Transverse colon (tissue), 4 donors: ENCODE measurements at regions not wholly inside any gene's neighbourhood (a gene's known extent, or its start where the extent isn't known, plus 50 kb on each side); places are given as distances from the start of the nearest gene placed in this dataset.

Experiments used
- DNase-seq: peaks from one replicate; pipeline ENCODE4 v3.0.0-alpha.2; 2019
- H3K27ac ChIP-seq, 4 donors: fragments of 200-600 bp; sonication (generic); 2 replicates each; pipeline ENCODE4 v1.5.1; 2016 to 2018; ENCODE audit warnings: inconsistent platforms in 4 of 4
- H3K27me3 ChIP-seq: fragments of 200-600 bp; sonication (generic); 2 replicates; pipeline ENCODE4 v1.5.1; 2017; ENCODE audit warnings: inconsistent platforms
- H3K36me3 ChIP-seq, 4 donors: fragments of 200-600 bp; sonication (generic); 2 replicates each; pipeline ENCODE4 v1.5.1; 2017 to 2019; ENCODE audit warnings: inconsistent platforms in 4 of 4
- H3K4me1 ChIP-seq, 4 donors: fragments of 200-600 bp; sonication (generic); 2 replicates each; pipeline ENCODE4 v1.5.1; 2017 to 2020; ENCODE audit warnings: inconsistent platforms in 4 of 4
- H3K4me3 ChIP-seq, 4 donors: fragments of 200-600 bp; sonication (generic); 1 replicate in 1 of 4; 2 replicates in 3 of 4; pipeline versions ENCODE4 v1.5.1 to v1.6.1; 2017 to 2019; ENCODE audit warnings: inconsistent platforms in 4 of 4
- H3K9me3 ChIP-seq, 2 donors: fragments of 200-600 bp; sonication (generic); 2 replicates each; pipeline ENCODE4 v1.5.1; 2017 to 2019; ENCODE audit warnings: inconsistent platforms in 2 of 2
- EP300 ChIP-seq: sonication (generic); formaldehyde crosslinking; IDR thresholded peaks from one replicate; pipeline ENCODE4 v1.6.1; 2017; ENCODE audit warnings: antibody characterized with exemption, low read depth
- POLR2A ChIP-seq: fragments of 450-650 bp; IDR thresholded peaks from one replicate; pipeline ENCODE4 v1.6.1; 2016; ENCODE audit warnings: antibody characterized with exemption, mild to moderate bottlenecking, moderate library complexity
- POLR2AphosphoS5 ChIP-seq, 3 donors: sonication (generic); formaldehyde crosslinking; IDR thresholded peaks; one replicate each; pipeline ENCODE4 v1.6.1; 2016; ENCODE audit warnings: antibody characterized with exemption in 3 of 3
- WGBS, 2 donors: methylation state at CpG; one replicate each; pipeline ENCODE4 v1.1.5; 2018; ENCODE audit warnings: low coverage in 1 of 2; 5-methylcytosine and 5-hydroxymethylcytosine counted together
- in situ Hi-C, 4 donors: fragments of 200-750 bp; cut with MboI; loops; one replicate each; pipeline versions ENCODE4 v1.15.0 to v1.15.1; 2017; ENCODE audit warnings: low sequenced_read_pairs in 3 of 4, low pct_ligation_motif_present in 1 of 4, low pct_unique_long_range_greater_than_20kb in 1 of 4
- intact Hi-C: fragments of 100-400 bp; cut with DNase I; formaldehyde crosslinking; loops from one replicate; pipeline ENCODE4 v1.15.1; 2023; ENCODE audit warnings: low total_unique reads
- TF ChIP-seq, protein P1 (sequence below), 5 experiments: fragments of 200-600 bp in 3 of 5; fragments of 450-650 bp in 2 of 5; sonication (generic) in 3 of 5; IDR thresholded peaks; 1 replicate in 2 of 5; 2 replicates in 3 of 5; pipeline ENCODE4 v1.5.1; 2016 to 2017; ENCODE audit warnings: antibody characterized with exemption in 5 of 5, inconsistent platforms in 3 of 5, mild to moderate bottlenecking in 2 of 5, moderate library complexity in 1 of 5

DNA sequence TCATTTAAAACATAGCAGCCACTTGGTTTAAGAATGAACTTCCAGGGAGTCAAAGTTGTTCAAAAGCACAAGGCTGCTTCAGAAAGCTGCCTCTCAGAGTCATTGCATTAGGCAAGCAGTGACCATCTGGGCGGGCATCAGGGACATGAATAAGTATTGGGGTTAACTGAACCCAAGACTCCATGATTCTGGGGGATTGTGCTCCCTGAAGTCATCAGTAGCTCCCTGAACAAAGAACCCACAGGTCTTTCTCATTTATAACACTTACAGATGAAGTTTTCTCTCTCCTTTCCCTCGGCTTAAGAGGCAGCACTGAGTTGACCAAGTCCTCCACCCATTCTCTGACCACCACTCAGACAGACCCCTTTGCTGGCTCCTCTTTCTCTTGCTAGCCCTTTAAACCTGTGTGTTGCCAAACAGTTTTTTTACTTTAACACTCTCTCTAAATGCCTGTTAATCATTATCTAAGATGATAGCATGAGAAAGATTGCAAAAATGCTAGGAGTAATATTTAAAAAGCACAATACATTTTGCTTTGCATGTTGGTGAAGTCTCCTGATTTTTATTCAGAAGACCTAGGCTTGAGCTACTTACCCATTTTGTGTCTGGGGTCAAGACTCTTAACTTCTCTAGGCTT is 77.0 kb upstream of the ARHGAP29 start:
- peaks cover 0 to 10% (median 2%) of the 10 kb centered on the region in 4 donors for H3K4me1 ChIP-seq
- DNase-seq: no peak
- TF ChIP-seq EP300 (no peak), POLR2AphosphoS5 (IDR thresholded peaks at IDR 0.05) (no peak), POLR2A (no peak)
- TF ChIP-seq, protein P1, sequence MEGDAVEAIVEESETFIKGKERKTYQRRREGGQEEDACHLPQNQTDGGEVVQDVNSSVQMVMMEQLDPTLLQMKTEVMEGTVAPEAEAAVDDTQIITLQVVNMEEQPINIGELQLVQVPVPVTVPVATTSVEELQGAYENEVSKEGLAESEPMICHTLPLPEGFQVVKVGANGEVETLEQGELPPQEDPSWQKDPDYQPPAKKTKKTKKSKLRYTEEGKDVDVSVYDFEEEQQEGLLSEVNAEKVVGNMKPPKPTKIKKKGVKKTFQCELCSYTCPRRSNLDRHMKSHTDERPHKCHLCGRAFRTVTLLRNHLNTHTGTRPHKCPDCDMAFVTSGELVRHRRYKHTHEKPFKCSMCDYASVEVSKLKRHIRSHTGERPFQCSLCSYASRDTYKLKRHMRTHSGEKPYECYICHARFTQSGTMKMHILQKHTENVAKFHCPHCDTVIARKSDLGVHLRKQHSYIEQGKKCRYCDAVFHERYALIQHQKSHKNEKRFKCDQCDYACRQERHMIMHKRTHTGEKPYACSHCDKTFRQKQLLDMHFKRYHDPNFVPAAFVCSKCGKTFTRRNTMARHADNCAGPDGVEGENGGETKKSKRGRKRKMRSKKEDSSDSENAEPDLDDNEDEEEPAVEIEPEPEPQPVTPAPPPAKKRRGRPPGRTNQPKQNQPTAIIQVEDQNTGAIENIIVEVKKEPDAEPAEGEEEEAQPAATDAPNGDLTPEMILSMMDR (IDR thresholded peaks at IDR 0.05): no peak
- H3K4me3 ChIP-seq: no peak overlapping the region
- intact Hi-C loops: no loop called here
- no peaks in the 10 kb centered on the region for H3K27me3 ChIP-seq
- H3K36me3 ChIP-seq: no peaks in the 10 kb centered on the region
- 42 to 50% methylated on average over 1 to 2 of the region's 2 CpGs for WGBS, 2 donors
- H3K27ac ChIP-seq: no peak overlapping the region
- H3K9me3 ChIP-seq: no peaks in the 10 kb centered on the region
- in situ Hi-C loops: no loop called here

DNA sequence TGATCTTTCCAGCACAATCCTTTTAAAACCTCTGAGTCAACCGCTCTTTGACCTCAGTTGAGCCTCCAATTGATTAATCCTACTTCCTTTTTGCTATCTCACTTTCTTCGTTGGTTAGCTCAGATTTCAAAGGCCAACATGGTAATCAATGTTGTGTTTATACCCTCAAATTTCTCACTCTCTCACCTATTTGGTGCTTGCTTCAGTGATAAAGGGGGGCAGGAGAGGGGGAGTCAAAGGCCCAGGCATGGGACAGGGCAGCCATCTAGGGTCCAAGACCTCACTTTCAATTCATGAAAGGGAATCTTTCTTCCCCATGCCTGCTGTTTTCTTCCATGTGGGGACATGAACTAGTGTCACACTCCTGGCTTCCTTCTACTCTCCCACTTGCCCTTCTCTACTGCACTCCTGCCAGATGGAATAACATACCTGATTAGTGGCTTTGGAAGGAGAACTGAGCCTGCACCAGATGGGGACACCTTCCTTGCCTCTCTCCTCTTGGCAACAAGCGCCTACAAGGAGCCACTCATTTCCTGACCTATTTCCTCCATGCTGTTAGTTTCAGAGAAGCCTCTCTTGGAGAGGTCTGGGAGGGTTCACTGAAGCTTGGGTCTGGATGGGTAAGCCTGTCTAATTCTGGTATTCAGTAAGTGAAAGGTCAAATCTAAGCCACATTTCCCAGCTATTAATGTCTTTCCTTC is 73.3 kb upstream of the ARHGAP29 start:
- intact Hi-C loops (no loop called here), in situ Hi-C loops (no loop called here)
- H3K9me3 ChIP-seq: no peaks in the 10 kb centered on the region
- no peak overlapping the region for H3K27ac ChIP-seq
- DNase-seq: no peak
- no peaks in the 10 kb centered on the region for H3K27me3 ChIP-seq
- no peak overlapping the region for H3K4me3 ChIP-seq
- WGBS, 2 donors: 70 to 100% methylated on average over 2 to 3 of the region's 3 CpGs
- H3K4me1 ChIP-seq: peaks cover 0 to 10% (median 2%) of the 10 kb centered on the region in 4 donors
- no peaks in the 10 kb centered on the region for H3K36me3 ChIP-seq
- TF ChIP-seq EP300 (no peak), POLR2AphosphoS5 (IDR thresholded peaks at IDR 0.05) (no peak), POLR2A (no peak)
- TF ChIP-seq, protein P1 (IDR thresholded peaks at IDR 0.05): no peak

DNA sequence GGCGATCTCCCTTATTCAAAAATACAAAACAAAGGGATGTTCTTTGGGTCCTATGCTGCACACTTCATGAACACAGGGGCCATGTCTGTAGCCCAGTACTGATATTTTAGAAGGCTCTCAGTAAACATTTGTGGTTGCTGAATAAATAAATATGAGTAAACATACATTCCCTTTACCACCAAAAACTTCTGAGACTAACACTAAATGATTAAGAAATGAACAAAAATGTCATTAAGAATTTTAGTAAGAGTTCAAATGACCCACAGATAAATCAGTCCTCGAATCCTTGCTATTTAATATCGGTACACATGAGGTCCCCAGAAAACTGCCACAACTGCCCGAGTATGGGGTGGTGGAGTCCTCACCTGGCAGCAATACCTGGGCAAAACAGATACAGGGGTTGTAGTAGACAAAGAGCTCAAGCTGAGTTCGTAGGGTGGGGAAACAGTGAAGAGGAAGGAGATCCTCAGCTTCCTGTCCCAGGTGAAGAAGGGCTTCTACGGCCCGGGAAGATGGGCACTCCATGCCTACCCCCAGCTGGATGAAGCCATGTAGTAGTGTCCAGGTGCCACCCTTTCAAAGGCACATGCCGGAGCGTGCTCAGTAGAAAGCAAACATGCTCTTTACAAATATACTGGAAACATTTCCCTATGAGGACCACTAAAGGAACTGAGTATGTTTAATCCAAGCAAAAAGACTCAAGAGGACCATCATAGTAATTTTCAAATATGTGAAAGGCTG is 72.6 kb upstream of the ARHGAP29 start:
- H3K36me3 ChIP-seq: no peaks in the 10 kb centered on the region
- intact Hi-C loops: no loop called here
- H3K4me1 ChIP-seq: peaks cover 0 to 9% (median 2%) of the 10 kb centered on the region in 4 donors
- in situ Hi-C loops: no loop called here
- 69 to 87% methylated on average over 5 to 9 of the region's 9 CpGs for WGBS, 2 donors
- no peak overlapping the region for H3K27ac ChIP-seq
- no peak overlapping the region for H3K4me3 ChIP-seq
- H3K9me3 ChIP-seq: no peaks in the 10 kb centered on the region
- no peak for DNase-seq
- TF ChIP-seq EP300 (no peak), POLR2A (no peak), POLR2AphosphoS5 (IDR thresholded peaks at IDR 0.05) (no peak)
- TF ChIP-seq, protein P1 (IDR thresholded peaks at IDR 0.05): no peak
- H3K27me3 ChIP-seq: no peaks in the 10 kb centered on the region

DNA sequence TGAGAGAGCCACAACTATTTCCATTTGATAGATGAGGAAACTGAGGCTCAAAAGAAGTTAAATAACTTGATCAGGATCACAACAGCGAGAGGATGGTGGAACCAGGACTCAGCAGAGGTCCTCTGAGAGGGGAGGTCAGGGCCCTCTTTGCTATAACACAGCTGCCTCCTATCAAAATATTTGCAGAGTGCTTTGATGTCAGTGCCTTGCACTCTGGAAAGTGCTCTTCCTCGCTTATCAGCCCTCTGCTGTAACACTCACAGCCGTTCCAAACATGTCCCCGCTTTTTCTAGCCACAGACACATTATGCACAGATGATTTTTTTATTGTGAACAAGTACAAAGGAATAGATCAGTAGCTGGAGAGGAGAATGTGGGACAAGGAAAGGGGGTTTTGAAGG is 71.8 kb upstream of the ARHGAP29 start:
- in situ Hi-C loops (no loop called here), intact Hi-C loops (no loop called here)
- Histone ChIP-seq H3K4me1 (peaks cover 0 to 2% (median under 1%) of the 10 kb centered on the region in 4 donors), H3K9me3 (no peaks in the 10 kb centered on the region), H3K27me3 (no peaks in the 10 kb centered on the region), H3K36me3 (no peaks in the 10 kb centered on the region), H3K4me3 (no peak overlapping the region), H3K27ac (no peak overlapping the region)
- 52 to 64% methylated on average over 2 to 4 of the region's 4 CpGs for WGBS, 2 donors
- no peak for DNase-seq
- TF ChIP-seq, protein P1 (IDR thresholded peaks at IDR 0.05): no peak
- TF ChIP-seq EP300 (no peak), POLR2AphosphoS5 (IDR thresholded peaks at IDR 0.05) (no peak), POLR2A (no peak)
